ENCODE measurements at regions not wholly inside any gene's neighbourhood (a gene's known extent, or its start where the extent isn't known, plus 50 kb on each side); places are given as distances from the start of the nearest gene placed in this dataset.

GRCh38 chr1:238018214-238018613 is 127.5 kb upstream of the ZP4 start:
- TF ChIP-seq POLR2A (IDR thresholded peaks at IDR 0.05): no peak
- no peak for TF ChIP-seq CTCF (IDR thresholded peaks at IDR 0.05)
